SU-DHL-6 (cell line): ENCODE measurements at regions not wholly inside any gene's neighbourhood (a gene's known extent, or its start where the extent isn't known, plus 50 kb on each side); places are given as distances from the start of the nearest gene placed in this dataset.

Experiments
- H2AFZ ChIP-seq: fragments of 200-600 bp; sonication (generic); 2 replicates; pipeline ENCODE4 v1.6.1; 2014; ENCODE audit warnings: low read depth, mild to moderate bottlenecking, moderate library complexity, mixed read lengths, antibody characterized with exemption, low read length; ENCODE audit not compliant: severe bottlenecking
- H3F3A ChIP-seq: fragments of 200-600 bp; shearing (Covaris generic); 2 replicates; pipeline ENCODE4 v1.6.0; 2016; ENCODE audit warnings: antibody characterized with exemption, mild to moderate bottlenecking; ENCODE audit not compliant: insufficient read depth
- H3K27ac ChIP-seq: fragments of 200-600 bp; sonication (generic); 2 replicates; pipeline ENCODE4 v1.5.1; 2016; ENCODE audit warnings: low read depth, mild to moderate bottlenecking, low read length, moderate library complexity, mixed read lengths
- H3K27me3 ChIP-seq: fragments of 200-600 bp; sonication (generic), shearing (Covaris generic); 2 replicates; pipeline ENCODE4 v1.6.0; 2014; ENCODE audit warnings: mild to moderate bottlenecking, low read length
- H3K36me3 ChIP-seq: fragments of 200-600 bp; sonication (generic); 2 replicates; pipeline ENCODE4 v1.6.1; 2014; ENCODE audit warnings: mild to moderate bottlenecking, low read length, mixed read lengths
- H3K4me2 ChIP-seq: fragments of 300-600, 200-600 bp; shearing (Covaris generic), sonication (generic); 2 replicates; pipeline ENCODE4 v1.6.0; 2014; ENCODE audit warnings: low read length, low read depth, mild to moderate bottlenecking; ENCODE audit not compliant: poor library complexity, severe bottlenecking
- H3K4me3 ChIP-seq: fragments of 200-600 bp; sonication (generic); 2 replicates; pipeline ENCODE4 v1.5.1; 2014; ENCODE audit warnings: antibody characterized with exemption, low read length, mild to moderate bottlenecking, mixed read lengths; ENCODE audit not compliant: insufficient read depth, poor library complexity, severe bottlenecking
- H3K79me2 ChIP-seq: fragments of 200-600 bp; sonication (generic); 2 replicates; pipeline ENCODE4 v1.6.1; 2014; ENCODE audit warnings: mild to moderate bottlenecking, low read length, moderate library complexity; ENCODE audit not compliant: insufficient read depth
- H3K9ac ChIP-seq: fragments of 200-600 bp; sonication (generic); 2 replicates; pipeline ENCODE4 v1.7.0; 2014; ENCODE audit warnings: mild to moderate bottlenecking, low read length
- H3K9me2 ChIP-seq: fragments of 200-600 bp; sonication (generic); replicated peaks from 2 replicates; pipeline ENCODE4 v1.6.1; 2014; ENCODE audit warnings: low read length; ENCODE audit not compliant: insufficient read depth
- H3K9me3 ChIP-seq: fragments of 200-600 bp; sonication (generic); 2 replicates; pipeline ENCODE4 v1.6.1; 2014; ENCODE audit warnings: low read length, mixed read lengths; ENCODE audit not compliant: insufficient read depth
- H4K20me1 ChIP-seq: fragments of 200-600 bp; sonication (generic); 2 replicates; pipeline ENCODE4 v1.6.1; 2014; ENCODE audit warnings: low read depth, mild to moderate bottlenecking, antibody characterized with exemption, low read length, moderate library complexity, mixed read lengths
- CTCF ChIP-seq: fragments of 200-600 bp; sonication (generic); IDR thresholded peaks from one replicate; pipeline ENCODE4 v1.5.1; 2017; ENCODE audit warnings: antibody characterized with exemption, mild to moderate bottlenecking, low read length, moderate library complexity; ENCODE audit not compliant: insufficient read depth, poor library complexity, severe bottlenecking
- EZH2phosphoT487 ChIP-seq: fragments of 200-600 bp; sonication (generic), shearing (Covaris generic); conservative IDR thresholded peaks from 2 replicates; pipeline ENCODE4 v1.6.1; 2018; ENCODE audit warnings: mild to moderate bottlenecking, antibody characterized with exemption, low read length, moderate library complexity, mixed read lengths

DNA sequence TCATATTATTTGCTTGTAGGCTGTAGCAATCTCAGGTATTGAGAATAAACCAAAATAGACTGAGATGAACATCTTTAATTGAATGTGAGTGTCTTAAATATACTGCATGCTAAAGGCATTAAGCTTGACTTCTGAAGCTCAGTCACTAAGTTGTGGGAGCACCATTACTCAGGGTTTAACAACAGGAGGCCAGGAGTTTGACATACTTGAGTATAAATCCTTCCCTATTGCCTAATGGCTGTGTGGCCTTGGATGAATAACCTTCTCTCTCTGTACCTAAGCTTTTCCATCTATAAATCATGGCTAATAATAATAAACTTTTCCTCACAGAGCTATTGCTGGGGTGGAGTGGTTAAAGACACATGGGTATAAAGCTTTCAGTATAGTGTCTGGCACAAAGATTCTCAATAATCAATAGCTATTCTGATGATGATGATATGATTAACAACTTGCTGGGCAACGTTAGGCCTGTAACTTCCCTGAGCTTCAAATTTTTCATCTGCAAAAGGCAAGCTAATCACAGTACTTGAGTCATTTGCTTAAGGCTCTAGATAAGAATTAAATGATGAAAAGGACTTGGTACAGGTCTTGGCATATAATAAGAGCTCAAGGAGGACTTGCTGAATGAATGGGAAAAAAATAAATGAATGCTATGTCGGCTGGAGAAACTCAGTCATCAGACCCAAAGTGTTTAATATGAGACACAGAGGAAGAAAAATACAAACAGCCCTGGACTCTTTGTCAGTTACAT, 174.0 kb upstream of the IL12B start:
- Histone ChIP-seq H3K9me3 (no peaks in the 10 kb centered on the region), H3F3A (no peaks in the 10 kb centered on the region), H2AFZ (no peak overlapping the region), H3K4me3 (no peak overlapping the region), H3K36me3 (no peaks in the 10 kb centered on the region), H3K9me2 (no peaks in the 10 kb centered on the region), H4K20me1 (no peaks in the 10 kb centered on the region), H3K27ac (no peak overlapping the region), H3K4me2 (no peak overlapping the region), H3K9ac (no peak overlapping the region), H3K79me2 (no peaks in the 10 kb centered on the region), H3K27me3 (no peaks in the 10 kb centered on the region)
- TF ChIP-seq CTCF (no peak), EZH2phosphoT487 (no peak)

GRCh38 chr5:159504857-159505304, 174.6 kb upstream of the IL12B start:
- no peaks in the 10 kb centered on the region for H4K20me1 ChIP-seq
- H3K27ac ChIP-seq: no peak overlapping the region
- H3K27me3 ChIP-seq: no peaks in the 10 kb centered on the region
- H2AFZ ChIP-seq: no peak overlapping the region
- H3K79me2 ChIP-seq: no peaks in the 10 kb centered on the region
- no peaks in the 10 kb centered on the region for H3K9me3 ChIP-seq
- TF ChIP-seq EZH2phosphoT487 (no peak), CTCF (no peak)
- no peaks in the 10 kb centered on the region for H3F3A ChIP-seq
- no peaks in the 10 kb centered on the region for H3K36me3 ChIP-seq
- H3K9ac ChIP-seq: no peak overlapping the region
- H3K4me3 ChIP-seq: no peak overlapping the region
- H3K4me2 ChIP-seq: no peak overlapping the region
- no peaks in the 10 kb centered on the region for H3K9me2 ChIP-seq

DNA sequence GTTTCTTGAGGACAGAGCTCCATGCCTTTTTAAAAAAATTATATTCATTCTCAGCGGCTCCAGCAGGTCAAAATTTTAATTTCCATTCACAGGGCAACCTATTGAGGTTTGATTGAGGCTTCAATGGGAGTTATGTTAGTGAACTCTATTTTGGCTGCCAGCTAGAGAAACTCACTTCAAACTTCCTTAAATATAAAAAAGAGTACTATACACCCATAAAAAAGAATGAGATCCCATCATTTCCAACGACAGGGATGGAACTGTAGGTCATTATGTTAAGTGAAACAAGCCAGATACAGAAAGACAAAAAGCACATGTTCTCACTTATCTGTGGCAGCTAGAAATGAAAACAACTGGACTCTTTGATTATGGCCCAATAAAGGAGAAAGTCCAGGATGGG, 176.8 kb upstream of the IL12B start:
- H3K27me3 ChIP-seq: no peaks in the 10 kb centered on the region
- H2AFZ ChIP-seq: no peak overlapping the region

More for the DNA sequence above, 176.8 kb upstream of the IL12B start:
- no peaks in the 10 kb centered on the region for H3F3A ChIP-seq
- H3K4me3 ChIP-seq: no peak overlapping the region
- H4K20me1 ChIP-seq: no peaks in the 10 kb centered on the region
- no peak overlapping the region for H3K4me2 ChIP-seq
- no peaks in the 10 kb centered on the region for H3K79me2 ChIP-seq
- TF ChIP-seq EZH2phosphoT487 (no peak), CTCF (no peak)
- H3K36me3 ChIP-seq: no peaks in the 10 kb centered on the region
- no peak overlapping the region for H3K9ac ChIP-seq
- H3K9me2 ChIP-seq: no peaks in the 10 kb centered on the region
- H3K27ac ChIP-seq: no peak overlapping the region
- no peaks in the 10 kb centered on the region for H3K9me3 ChIP-seq
